GM12878 (cell line): ENCODE measurements at regions not wholly inside any gene's neighbourhood (a gene's known extent, or its start where the extent isn't known, plus 50 kb on each side); places are given as distances from the start of the nearest gene placed in this dataset.

Experiments
- ATAC-seq: fragments of 200-7000 bp; cut with Tn5 transposase; 3 replicates; pipeline ENCODE4 v1.9.1; 2020; ENCODE audit warnings: mild to moderate bottlenecking, moderate library complexity
- BruUV-seq: library from RNA; stranded (reverse); fragments of 400-500 nt; replicated peaks from 2 replicates; lab custom pipeline; 2021; lab: Mats Ljungman, UMichigan
- CTCF ChIA-PET: fragments of 300-600 bp; sonication (Branson Sonifier 250); formaldehyde crosslinking; extraction: SDS; loops from one replicate; lab custom pipeline; 2021; ENCODE audit warnings: inconsistent platforms; lab: Yijun Ruan, JAX
- POLR2A ChIA-PET: fragments of 350-600 bp; formaldehyde crosslinking; extraction: SDS; loops from one replicate; lab custom pipeline; 2021; ENCODE audit warnings: inconsistent platforms; lab: Charles Lee
- RAD21 ChIA-PET: fragments of 300-600 bp; sonication (Branson Sonifier 250); formaldehyde crosslinking; loops from one replicate; lab custom pipeline; 2023; ENCODE audit warnings: antibody characterized with exemption; ENCODE audit not compliant: unreplicated experiment; lab: Charles Lee
- SMC1A ChIA-PET: fragments of 300-600 bp; sonication (Branson Sonifier 250); formaldehyde crosslinking; loops from one replicate; lab custom pipeline; 2023; ENCODE audit not compliant: unreplicated experiment, uncharacterized antibody; lab: Charles Lee
- DNase-seq: peaks from one replicate; pipeline ENCODE4 v3.0.0-alpha.2; 2011; ENCODE audit warnings: low read depth, low spot score
- FAIRE-seq: peaks from 3 replicates; lab custom pipeline; 2011; peaks lifted over from hg19 to GRCh38; lab: Jason Lieb, UNC
- H2AFZ ChIP-seq: 2 replicates; pipeline ENCODE4 v1.6.0; 2011; ENCODE audit warnings: low read depth, low read length, control low read depth; ENCODE audit not compliant: control insufficient read depth
- H3K27ac ChIP-seq: 2 replicates; pipeline ENCODE4 v1.5.1; 2011; ENCODE audit warnings: control low read depth; ENCODE audit not compliant: control insufficient read depth, insufficient read depth
- H3K27me3 ChIP-seq, 2 experiments: replicated peaks in 1 of 2; 2 replicates each; pipeline versions ENCODE4 v1.6.0 to v1.6.1; 2011; ENCODE audit warnings: low read length in 1 of 2; ENCODE audit not compliant: control insufficient read depth in 2 of 2, insufficient read depth in 2 of 2
- H3K36me3 ChIP-seq, 2 experiments: 2 replicates each; pipeline ENCODE4 v1.5.1; 2011; ENCODE audit warnings: low read length in 1 of 2; ENCODE audit not compliant: control insufficient read depth in 2 of 2, insufficient read depth in 2 of 2
- H3K4me1 ChIP-seq: 2 replicates; pipeline ENCODE4 v1.6.1; 2011; ENCODE audit warnings: mild to moderate bottlenecking, low read length, moderate library complexity, mixed read lengths; ENCODE audit not compliant: control insufficient read depth, insufficient read depth
- H3K4me2 ChIP-seq: 2 replicates; pipeline ENCODE4 v1.6.0; 2011; ENCODE audit warnings: control low read depth; ENCODE audit not compliant: control insufficient read depth, insufficient read depth
- H3K4me3 ChIP-seq: fragments of 200-600 bp; sonication (generic); 2 replicates; pipeline ENCODE4 v1.5.1; 2016
- H3K79me2 ChIP-seq: 2 replicates; pipeline ENCODE4 v1.6.0; 2011; ENCODE audit warnings: low read length; ENCODE audit not compliant: control insufficient read depth, insufficient read depth
- H3K9ac ChIP-seq: 2 replicates; pipeline ENCODE4 v1.8.0; 2011; ENCODE audit warnings: low read length, control low read depth, mixed read lengths; ENCODE audit not compliant: control insufficient read depth, insufficient read depth
- H3K9me3 ChIP-seq: replicated peaks from 3 replicates; pipeline ENCODE4 v1.5.1; 2011; ENCODE audit warnings: mild to moderate bottlenecking, low read length; ENCODE audit not compliant: control insufficient read depth, insufficient read depth
- H4K20me1 ChIP-seq: 2 replicates; pipeline ENCODE4 v1.6.0; 2011; ENCODE audit not compliant: control insufficient read depth, insufficient read depth
- HDAC6 ChIP-seq: fragments of 200-600 bp; sonication (generic); IDR thresholded peaks from one replicate; pipeline ENCODE4 v1.8.0; 2017; ENCODE audit warnings: antibody characterized with exemption; ENCODE audit not compliant: unreplicated experiment
- IRF3 ChIP-seq: fragments of 450-650 bp; IDR thresholded peaks from 2 replicates; pipeline ENCODE4 v1.6.1; 2014; ENCODE audit warnings: mild to moderate bottlenecking
- MTA3 ChIP-seq: IDR thresholded peaks from 2 replicates; pipeline ENCODE4 v1.6.1; 2012; ENCODE audit warnings: low read length, inconsistent platforms, borderline replicate concordance
- MYC ChIP-seq: IDR thresholded peaks from 2 replicates; pipeline ENCODE4 v1.6.1; 2011; ENCODE audit warnings: mild to moderate bottlenecking, low read length, moderate library complexity, inconsistent platforms; ENCODE audit not compliant: insufficient read depth, insufficient replicate concordance, insufficient read length, severe bottlenecking
- NFXL1 ChIP-seq: fragments of 450-650 bp; IDR thresholded peaks from 2 replicates; pipeline ENCODE4 v1.6.1; 2017; ENCODE audit warnings: antibody characterized with exemption, mild to moderate bottlenecking, borderline replicate concordance
- PML ChIP-seq: IDR thresholded peaks from 2 replicates; pipeline ENCODE4 v1.6.1; 2012; ENCODE audit warnings: low read length, inconsistent platforms
- TARDBP ChIP-seq: IDR thresholded peaks from 2 replicates; pipeline ENCODE4 v1.6.1; 2016; ENCODE audit warnings: borderline replicate concordance
- TCF7 ChIP-seq: IDR thresholded peaks from 2 replicates; pipeline ENCODE4 v1.6.1; 2014; ENCODE audit warnings: antibody characterized with exemption, borderline replicate concordance
- ZNF274 ChIP-seq: IDR thresholded peaks from one replicate; pipeline ENCODE4 v1.8.0; 2011; ENCODE audit not compliant: insufficient read length, insufficient read depth
- WGBS: methylation state at CpG from one replicate; pipeline ENCODE4 v1.1.6; 2016; ENCODE audit warnings: low lambda C conversion rate; ENCODE audit not compliant: insufficient replicate concordance, insufficient coverage; ENCODE audit errors: missing lambda C conversion rate; 5-methylcytosine and 5-hydroxymethylcytosine counted together
- in situ Hi-C: fragments of 300-500 bp; cut with MboI; formaldehyde crosslinking; loops from 9 replicates; pipeline ENCODE4 v1.14.3; 2018; ENCODE audit warnings: mixed read lengths
- intact Hi-C: fragments of 100-400 bp; cut with micrococcal nuclease; formaldehyde crosslinking; loops from one replicate; pipeline ENCODE4 v1.14.2; 2022; ENCODE audit not compliant: unreplicated experiment
- TF ChIP-seq, protein P1 (sequence below): fragments of 450-650 bp; IDR thresholded peaks from 2 replicates; pipeline ENCODE4 v1.6.1; 2018; ENCODE audit warnings: mild to moderate bottlenecking, low read depth, moderate library complexity; ENCODE audit not compliant: partially characterized antibody
- TF ChIP-seq, protein P2 (sequence below): fragments of 450-650 bp; formaldehyde crosslinking; IDR thresholded peaks from 2 replicates; pipeline ENCODE4 v1.5.0; 2022; ENCODE audit warnings: mild to moderate bottlenecking, missing genetic modification characterization

DNA sequence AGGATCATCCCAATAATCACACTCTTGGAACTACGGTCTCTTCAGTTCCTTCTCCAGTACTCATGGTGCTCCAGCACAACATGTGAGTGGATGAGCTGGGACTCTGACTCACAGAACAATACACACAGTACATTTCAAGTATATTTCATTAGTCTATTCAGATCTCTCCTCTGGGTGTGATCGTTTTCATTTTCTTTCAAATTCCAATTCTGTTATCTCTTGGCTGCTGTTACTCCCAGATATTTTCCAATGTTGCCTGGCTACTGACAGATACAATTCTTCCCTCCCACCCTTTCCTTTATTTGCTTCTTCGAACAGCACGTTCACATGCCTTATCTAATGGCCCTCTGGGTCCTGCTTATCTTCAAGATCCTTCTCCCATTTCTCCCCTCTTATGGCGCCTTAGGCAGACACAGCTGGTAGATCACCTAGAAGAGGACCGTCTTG, 216.0 kb downstream of the ACKR3 start:
- FAIRE-seq: no peak
- CTCF ChIA-PET: interaction anchor here (0.7 kb wide), 1 partner anchor 216 kb away, joined by 3 read pairs; the partner anchor contains the start of gene ACKR3
- Histone ChIP-seq H3K27ac (no peak overlapping the region), H3K79me2 (no peaks in the 10 kb centered on the region), H3K36me3 (no peaks in the 10 kb centered on the region; a peak in 1 of 4 replicates)
- POLR2A ChIA-PET: no interaction called here
- TF ChIP-seq TCF7 (no peak), MTA3 (no peak), ZNF274 (no peak)
- TF ChIP-seq, all 136 proteins: peak for 0
- no peak overlapping the region for H2AFZ ChIP-seq
- H3K9ac ChIP-seq: no peak overlapping the region
- H3K9me3 ChIP-seq: no peaks in the 10 kb centered on the region
- SMC1A ChIA-PET: interaction anchor here (1.3 kb wide), 1 partner anchor 10 kb away, joined by 4 read pairs; no protein-coding TSS in a partner anchor
- 27% methylated on average over 6 of the region's 6 CpGs for WGBS
- no peaks in the 10 kb centered on the region for H3K4me1 ChIP-seq
- in situ Hi-C loops: no loop called here
- H4K20me1 ChIP-seq: no peaks in the 10 kb centered on the region
- DNase-seq: no peak
- no peak for ATAC-seq
- no peak overlapping the region for H3K4me3 ChIP-seq
- no TSS peak for BruUV-seq
- RAD21 ChIA-PET: no interaction called here
- no peak overlapping the region for H3K4me2 ChIP-seq
- intact Hi-C loops: no loop called here
- H3K27me3 ChIP-seq: no peaks in the 10 kb centered on the region; a peak in 1 of 4 replicates

DNA sequence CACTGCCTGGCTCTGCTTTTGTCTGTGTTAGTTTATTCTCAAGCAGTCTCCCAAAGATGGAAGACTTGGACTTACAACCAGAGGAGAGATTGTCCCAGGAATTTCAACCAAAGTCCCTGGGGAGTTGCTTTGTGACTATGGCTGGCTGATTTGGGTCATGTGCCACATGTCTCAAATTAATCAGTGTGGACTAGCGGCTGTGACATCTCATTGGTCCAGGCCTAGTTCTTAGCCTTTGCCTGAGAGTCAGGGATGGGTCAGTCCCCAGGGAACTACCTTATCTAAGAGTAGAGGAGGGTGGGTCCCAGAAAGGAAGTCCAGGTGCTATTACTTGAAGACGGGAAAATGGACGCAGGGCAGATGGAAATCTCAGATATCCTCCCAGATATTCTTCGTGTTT, 217.1 kb downstream of the ACKR3 start:
- CTCF ChIA-PET: no interaction called here
- in situ Hi-C loops (no loop called here), intact Hi-C loops (no loop called here)
- 36% methylated on average over 4 of the region's 4 CpGs for WGBS
- RAD21 ChIA-PET: no interaction called here
- POLR2A ChIA-PET: no interaction called here
- SMC1A ChIA-PET: no interaction called here
- BruUV-seq: no TSS peak
- Histone ChIP-seq H3K79me2 (no peaks in the 10 kb centered on the region), H3K4me1 (no peaks in the 10 kb centered on the region), H3K9me3 (no peaks in the 10 kb centered on the region), H3K4me3 (no peak overlapping the region), H3K36me3 (no peaks in the 10 kb centered on the region; a peak in 1 of 4 replicates), H3K27ac (no peak overlapping the region), H2AFZ (no peak overlapping the region), H3K9ac (no peak overlapping the region), H4K20me1 (no peaks in the 10 kb centered on the region), H3K4me2 (no peak overlapping the region), H3K27me3 (no peaks in the 10 kb centered on the region; a peak in 1 of 4 replicates)
- FAIRE-seq: no peak
- no peak for DNase-seq
- ATAC-seq: no peak
- TF ChIP-seq TARDBP (no peak), NFXL1 (no peak), IRF3 (no peak), MYC (no peak), PML (no peak), HDAC6 (no peak)
- TF ChIP-seq, protein P1, sequence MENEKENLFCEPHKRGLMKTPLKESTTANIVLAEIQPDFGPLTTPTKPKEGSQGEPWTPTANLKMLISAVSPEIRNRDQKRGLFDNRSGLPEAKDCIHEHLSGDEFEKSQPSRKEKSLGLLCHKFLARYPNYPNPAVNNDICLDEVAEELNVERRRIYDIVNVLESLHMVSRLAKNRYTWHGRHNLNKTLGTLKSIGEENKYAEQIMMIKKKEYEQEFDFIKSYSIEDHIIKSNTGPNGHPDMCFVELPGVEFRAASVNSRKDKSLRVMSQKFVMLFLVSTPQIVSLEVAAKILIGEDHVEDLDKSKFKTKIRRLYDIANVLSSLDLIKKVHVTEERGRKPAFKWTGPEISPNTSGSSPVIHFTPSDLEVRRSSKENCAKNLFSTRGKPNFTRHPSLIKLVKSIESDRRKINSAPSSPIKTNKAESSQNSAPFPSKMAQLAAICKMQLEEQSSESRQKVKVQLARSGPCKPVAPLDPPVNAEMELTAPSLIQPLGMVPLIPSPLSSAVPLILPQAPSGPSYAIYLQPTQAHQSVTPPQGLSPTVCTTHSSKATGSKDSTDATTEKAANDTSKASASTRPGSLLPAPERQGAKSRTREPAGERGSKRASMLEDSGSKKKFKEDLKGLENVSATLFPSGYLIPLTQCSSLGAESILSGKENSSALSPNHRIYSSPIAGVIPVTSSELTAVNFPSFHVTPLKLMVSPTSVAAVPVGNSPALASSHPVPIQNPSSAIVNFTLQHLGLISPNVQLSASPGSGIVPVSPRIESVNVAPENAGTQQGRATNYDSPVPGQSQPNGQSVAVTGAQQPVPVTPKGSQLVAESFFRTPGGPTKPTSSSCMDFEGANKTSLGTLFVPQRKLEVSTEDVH: no peak
- TF ChIP-seq, protein P2, sequence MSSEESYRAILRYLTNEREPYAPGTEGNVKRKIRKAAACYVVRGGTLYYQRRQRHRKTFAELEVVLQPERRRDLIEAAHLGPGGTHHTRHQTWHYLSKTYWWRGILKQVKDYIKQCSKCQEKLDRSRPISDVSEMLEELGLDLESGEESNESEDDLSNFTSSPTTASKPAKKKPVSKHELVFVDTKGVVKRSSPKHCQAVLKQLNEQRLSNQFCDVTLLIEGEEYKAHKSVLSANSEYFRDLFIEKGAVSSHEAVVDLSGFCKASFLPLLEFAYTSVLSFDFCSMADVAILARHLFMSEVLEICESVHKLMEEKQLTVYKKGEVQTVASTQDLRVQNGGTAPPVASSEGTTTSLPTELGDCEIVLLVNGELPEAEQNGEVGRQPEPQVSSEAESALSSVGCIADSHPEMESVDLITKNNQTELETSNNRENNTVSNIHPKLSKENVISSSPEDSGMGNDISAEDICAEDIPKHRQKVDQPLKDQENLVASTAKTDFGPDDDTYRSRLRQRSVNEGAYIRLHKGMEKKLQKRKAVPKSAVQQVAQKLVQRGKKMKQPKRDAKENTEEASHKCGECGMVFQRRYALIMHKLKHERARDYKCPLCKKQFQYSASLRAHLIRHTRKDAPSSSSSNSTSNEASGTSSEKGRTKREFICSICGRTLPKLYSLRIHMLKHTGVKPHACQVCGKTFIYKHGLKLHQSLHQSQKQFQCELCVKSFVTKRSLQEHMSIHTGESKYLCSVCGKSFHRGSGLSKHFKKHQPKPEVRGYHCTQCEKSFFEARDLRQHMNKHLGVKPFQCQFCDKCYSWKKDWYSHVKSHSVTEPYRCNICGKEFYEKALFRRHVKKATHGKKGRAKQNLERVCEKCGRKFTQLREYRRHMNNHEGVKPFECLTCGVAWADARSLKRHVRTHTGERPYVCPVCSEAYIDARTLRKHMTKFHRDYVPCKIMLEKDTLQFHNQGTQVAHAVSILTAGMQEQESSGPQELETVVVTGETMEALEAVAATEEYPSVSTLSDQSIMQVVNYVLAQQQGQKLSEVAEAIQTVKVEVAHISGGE (CRISPR knock-in tag): no peak
